Adrenal gland (tissue), 9 donors: ENCODE measurements at regions not wholly inside any gene's neighbourhood (a gene's known extent, or its start where the extent isn't known, plus 50 kb on each side); places are given as distances from the start of the nearest gene placed in this dataset.

Source experiments
- DNase-seq, 7 donors: peaks; one replicate each; pipeline ENCODE4 v3.0.0-alpha.2; 2019 to 2020
- H3K27ac ChIP-seq, 5 donors: fragments of 200-600 bp; sonication (generic) in 4 of 5; 1 replicate in 3 of 5; 2 replicates in 2 of 5; pipeline versions ENCODE4 v1.5.1 to v1.8.0; 2016 to 2020; ENCODE audit warnings: mild to moderate bottlenecking in 1 of 5
- H3K27me3 ChIP-seq: fragments of 200-600 bp; 2 replicates; pipeline ENCODE4 v1.8.0; 2021
- H3K36me3 ChIP-seq, 2 donors: fragments of 200-600 bp; replicated peaks in 1 of 2; 1 replicate in 1 of 2; 2 replicates in 1 of 2; pipeline versions ENCODE4 v1.5.1 to v1.8.0; 2018 to 2022
- H3K4me1 ChIP-seq, 2 donors: fragments of 200-600 bp; replicated peaks in 1 of 2; 1 replicate in 1 of 2; 2 replicates in 1 of 2; pipeline versions ENCODE4 v1.5.1 to v1.8.0; 2018 to 2021
- H3K4me3 ChIP-seq, 4 donors: fragments of 200-600 bp; sonication (generic) in 3 of 4; one replicate each; pipeline ENCODE4 v1.5.1; 2016 to 2018
- H3K9me3 ChIP-seq, 3 donors: fragments of 200-600 bp; sonication (generic) in 1 of 3; replicated peaks in 1 of 3; 1 replicate in 2 of 3; 2 replicates in 1 of 3; pipeline versions ENCODE4 v1.5.1 to v1.8.0; 2016 to 2021
- CTCF ChIP-seq, 6 experiments: fragments of 450-650 bp in 4 of 6; fragments of 200-600 bp in 2 of 6; sonication (generic) in 1 of 6; IDR thresholded peaks; 1 replicate in 5 of 6; 2 replicates in 1 of 6; pipeline versions ENCODE4 v1.5.1 to v1.8.0; 2016 to 2021; ENCODE audit warnings: antibody characterized with exemption in 6 of 6, mild to moderate bottlenecking in 2 of 6, moderate library complexity in 1 of 6
- POLR2A ChIP-seq, 2 donors: fragments of 450-650 bp; IDR thresholded peaks; one replicate each; pipeline ENCODE4 v1.6.1; 2017; ENCODE audit warnings: antibody characterized with exemption in 2 of 2, mild to moderate bottlenecking in 2 of 2, moderate library complexity in 1 of 2
- WGBS, 4 donors: extraction: QIAGEN DNeasy Blood & Tissue Kit in 2 of 4; methylation state at CpG; one replicate each; pipeline versions ENCODE4 v1.1.5 to v1.1.7; 2013 to 2017; 5-methylcytosine and 5-hydroxymethylcytosine counted together
- intact Hi-C, 2 donors: fragments of 100-400 bp; cut with DNase I; formaldehyde crosslinking; loops; one replicate each; pipeline versions ENCODE4 v1.14.1 to v1.15.0; 2022 to 2023
- donor health status: healthy with polysubstance abuse.
- donor health status: Bipolar disorder and iron deficiency.
- donor health status: DM: yes; HTN: yes; CAD: no.
- donor health status: DM: no; HTN: no; CAD: no.
- donor health status: DM: no; HTN: no; CAD: no.

DNA sequence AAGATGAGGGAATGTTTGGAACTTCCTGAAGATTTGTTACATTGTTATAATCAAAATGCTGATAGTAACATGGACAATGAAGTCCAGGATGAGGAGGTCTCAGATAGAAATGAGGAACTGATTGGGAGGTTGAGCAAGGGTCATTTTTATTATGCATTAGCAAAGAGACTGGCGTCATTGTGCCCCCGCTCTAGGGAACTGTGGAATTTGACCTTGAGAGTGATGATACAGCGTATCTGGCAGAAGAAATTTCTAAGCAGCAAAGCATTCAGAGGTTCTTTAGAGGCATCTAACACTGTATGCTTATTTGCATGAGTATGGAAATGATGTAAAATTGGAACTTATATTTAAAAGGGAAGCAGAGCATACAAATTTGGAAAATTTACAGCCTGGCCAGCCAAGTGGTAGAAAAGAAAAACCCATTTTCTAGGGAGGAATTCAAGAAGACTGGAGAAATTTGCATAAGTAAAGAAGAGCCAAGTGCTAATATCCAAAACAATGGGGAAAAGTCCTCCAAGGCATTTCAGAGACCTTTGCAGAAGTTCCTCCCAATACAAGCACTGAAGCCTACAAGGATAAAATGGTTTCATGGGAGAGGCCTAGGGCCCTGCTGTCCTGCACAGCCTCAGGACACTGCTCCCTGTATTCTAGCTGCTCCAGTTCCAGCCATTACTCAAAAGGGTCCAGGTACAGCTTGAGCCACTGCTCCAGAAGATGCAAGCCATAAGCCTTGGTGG lies 483.0 kb upstream of the NDST4 start:
- TF ChIP-seq CTCF (IDR thresholded peaks at IDR 0.05) (no peak), POLR2A (IDR thresholded peaks at IDR 0.05) (no peak)
- H3K4me3 ChIP-seq, result no peak overlapping the region
- no peaks in the 10 kb centered on the region for H3K27me3 ChIP-seq
- H3K9me3 ChIP-seq, result no peaks in the 10 kb centered on the region
- peak in 1 of 7 donors; percentile 1 for DNase-seq
- no peaks in the 10 kb centered on the region for H3K4me1 ChIP-seq
- no peaks in the 10 kb centered on the region for H3K36me3 ChIP-seq
- H3K27ac ChIP-seq, result no peak overlapping the region
- intact Hi-C loops, result no loop called here
- 20 to 55% (median 39%) methylated on average over 3 of the region's 3 CpGs for WGBS, 4 donors

- no peaks in the 10 kb centered on the region for H3K27me3 ChIP-seq
- no peaks in the 10 kb centered on the region for H3K9me3 ChIP-seq
- intact Hi-C loops, result no loop called here
- H3K4me3 ChIP-seq, result no peak overlapping the region
- no peak for DNase-seq
- no peaks in the 10 kb centered on the region for H3K36me3 ChIP-seq
- TF ChIP-seq POLR2A (IDR thresholded peaks at IDR 0.05) (no peak), CTCF (IDR thresholded peaks at IDR 0.05) (no peak)
- no peaks in the 10 kb centered on the region for H3K4me1 ChIP-seq
- no peak overlapping the region for H3K27ac ChIP-seq
These were observed 467.5 kb upstream of the NDST4 start for GRCh38 chr4:115580901-115581300.

GRCh38 chr4:115575851-115576250 lies 462.4 kb upstream of the NDST4 start:
- no peak for DNase-seq
- WGBS, 4 donors, result 40 to 45% (median 42%) methylated on average over 1 of the region's 1 CpG
- intact Hi-C loops, result no loop called here

DNA sequence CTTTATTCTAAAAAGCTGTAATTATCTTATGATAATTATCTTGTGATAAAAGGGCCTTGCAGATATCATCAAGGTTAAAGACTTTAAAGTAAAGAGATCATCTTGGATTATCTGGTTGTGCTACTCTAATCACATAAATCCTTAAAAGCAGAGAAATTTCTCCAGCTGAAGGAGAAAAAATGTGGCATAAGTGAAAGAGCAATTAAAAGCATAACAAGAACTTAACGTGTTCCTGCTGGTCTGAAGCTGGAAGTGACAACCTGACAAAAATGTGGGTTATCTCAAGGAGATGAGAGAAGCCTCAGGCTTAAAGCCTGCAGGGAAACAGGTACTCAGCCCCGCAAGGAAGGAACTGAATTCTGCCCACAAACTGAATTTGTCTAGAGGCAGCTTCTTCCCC lies 449.1 kb upstream of the NDST4 start:
- no peak overlapping the region for H3K27ac ChIP-seq
- no peak overlapping the region for H3K4me3 ChIP-seq
- no peak for DNase-seq
- intact Hi-C loops, result no loop called here
- no peaks in the 10 kb centered on the region for H3K4me1 ChIP-seq
- TF ChIP-seq POLR2A (IDR thresholded peaks at IDR 0.05), result no peak
- TF ChIP-seq CTCF (IDR thresholded peaks at IDR 0.05), result no peak
- WGBS, 4 donors, result 25 to 29% (median 26%) methylated on average over 2 of the region's 2 CpGs
- H3K9me3 ChIP-seq, result no peaks in the 10 kb centered on the region
- H3K36me3 ChIP-seq, result no peaks in the 10 kb centered on the region
- H3K27me3 ChIP-seq, result no peaks in the 10 kb centered on the region

More at GRCh38 chr4:115575851-115576250, 462.4 kb upstream of the NDST4 start:
- H3K36me3 ChIP-seq, result no peaks in the 10 kb centered on the region
- no peaks in the 10 kb centered on the region for H3K4me1 ChIP-seq
- peaks cover 0 to 8% (median 0%) of the 10 kb centered on the region in 3 donors for H3K9me3 ChIP-seq
- TF ChIP-seq CTCF (IDR thresholded peaks at IDR 0.05) (no peak), POLR2A (IDR thresholded peaks at IDR 0.05) (no peak)
- no peak overlapping the region for H3K4me3 ChIP-seq
- no peaks in the 10 kb centered on the region for H3K27me3 ChIP-seq
- no peak overlapping the region for H3K27ac ChIP-seq
